Endothelial cell of umbilical vein (primary cell): ENCODE measurements at regions not wholly inside any gene's neighbourhood (a gene's known extent, or its start where the extent isn't known, plus 50 kb on each side); places are given as distances from the start of the nearest gene placed in this dataset.

Source experiments
- BruUV-seq: library from RNA; stranded (reverse); fragments of 400-500 nt; replicated peaks from 2 replicates; lab custom pipeline; 2021; lab: Mats Ljungman, UMichigan
- CTCF ChIA-PET: fragments of 300-600, 350-600 bp; sonication (Branson Sonifier 250); formaldehyde crosslinking; loops from one replicate; lab custom pipeline; 2021; ENCODE audit warnings: antibody characterized with exemption, inconsistent platforms; lab: Charles Lee
- POLR2A ChIA-PET: fragments of 300-600, 350-600 bp; sonication (Branson Sonifier 250); formaldehyde crosslinking; loops from one replicate; lab custom pipeline; 2021; ENCODE audit warnings: antibody characterized with exemption, inconsistent platforms; lab: Charles Lee
- DNase-seq: peaks from one replicate; pipeline ENCODE4 v3.0.0-alpha.2; 2011; ENCODE audit warnings: low read depth, low spot score
- FAIRE-seq: peaks from 2 replicates; lab custom pipeline; 2011; peaks lifted over from hg19 to GRCh38; lab: Jason Lieb, UNC
- H2AFZ ChIP-seq: 2 replicates; pipeline ENCODE4 v1.6.0; 2012; ENCODE audit warnings: low read depth, low read length, control low read depth, inconsistent platforms
- H3K27ac ChIP-seq: 2 replicates; pipeline ENCODE4 v1.5.1; 2011; ENCODE audit warnings: low read depth, mild to moderate bottlenecking, control low read depth, low read length, moderate library complexity; ENCODE audit not compliant: insufficient read depth
- H3K27me3 ChIP-seq, 2 experiments: 2 replicates each; pipeline versions ENCODE4 v1.6.0 to v1.6.1; 2011; ENCODE audit warnings: low read length in 2 of 2, mixed read lengths in 1 of 2; ENCODE audit not compliant: control insufficient read depth in 2 of 2, insufficient read depth in 2 of 2
- H3K36me3 ChIP-seq, 2 experiments: 2 replicates in 1 of 2; 3 replicates in 1 of 2; pipeline ENCODE4 v1.5.1; 2011; ENCODE audit warnings: low read length in 2 of 2, mild to moderate bottlenecking in 1 of 2, moderate library complexity in 1 of 2; ENCODE audit not compliant: control insufficient read depth in 2 of 2, insufficient read depth in 2 of 2; ENCODE audit errors: extremely low read depth in 1 of 2
- H3K4me1 ChIP-seq: 3 replicates; pipeline ENCODE4 v1.5.1; 2011; ENCODE audit warnings: mild to moderate bottlenecking, low read length; ENCODE audit not compliant: control insufficient read depth, insufficient read depth; ENCODE audit errors: extremely low read depth
- H3K4me2 ChIP-seq: 2 replicates; pipeline ENCODE4 v1.6.1; 2011; ENCODE audit warnings: low read length, control low read depth, mixed read lengths; ENCODE audit not compliant: insufficient read depth
- H3K4me3 ChIP-seq, 3 experiments: fragments of 200-600 bp in 1 of 3; sonication (generic), shearing (Covaris generic) in 1 of 3; replicated peaks in 1 of 3; 2 replicates each; pipeline ENCODE4 v1.5.1; 2011 to 2016; ENCODE audit warnings: control low read depth in 3 of 3, low read length in 3 of 3, mild to moderate bottlenecking in 2 of 3, inconsistent platforms in 1 of 3, low read depth in 1 of 3, moderate library complexity in 1 of 3; ENCODE audit not compliant: insufficient read depth in 1 of 3
- H3K79me2 ChIP-seq: 2 replicates; pipeline ENCODE4 v1.6.0; 2012; ENCODE audit warnings: low read length, inconsistent platforms; ENCODE audit not compliant: control insufficient read depth, insufficient read depth
- H3K9ac ChIP-seq: replicated peaks from 2 replicates; pipeline ENCODE3; 2011; ENCODE audit warnings: low read length, control low read depth; ENCODE audit not compliant: insufficient read depth; ENCODE audit errors: extremely low read depth
- H3K9me1 ChIP-seq: replicated peaks from 3 replicates; pipeline ENCODE4 v1.6.0; 2011; ENCODE audit warnings: mild to moderate bottlenecking, low read length; ENCODE audit not compliant: control insufficient read depth, insufficient read depth; ENCODE audit errors: extremely low read depth
- H3K9me3 ChIP-seq: replicated peaks from 2 replicates; pipeline ENCODE4 v1.5.1; 2012; ENCODE audit warnings: low read length, inconsistent platforms; ENCODE audit not compliant: control insufficient read depth, insufficient read depth
- H4K20me1 ChIP-seq: replicated peaks from 2 replicates; pipeline ENCODE3; 2011; ENCODE audit warnings: mild to moderate bottlenecking, low read length; ENCODE audit not compliant: control insufficient read depth, insufficient read depth; ENCODE audit errors: extremely low read depth
- CTCF ChIP-seq, 2 donors: IDR thresholded peaks; 1 replicate in 1 of 2; 2 replicates in 1 of 2; pipeline ENCODE4 v1.5.1; 2011; ENCODE audit warnings: low read length in 2 of 2, mild to moderate bottlenecking in 2 of 2, moderate library complexity in 2 of 2, control low read depth in 1 of 2, inconsistent platforms in 1 of 2, low read depth in 1 of 2; ENCODE audit not compliant: insufficient read depth in 1 of 2; ENCODE audit errors: extremely low read depth in 1 of 2
- EZH2 ChIP-seq: IDR thresholded peaks from 2 replicates; pipeline ENCODE4 v1.6.1; 2012; ENCODE audit warnings: borderline replicate concordance, low read depth, mild to moderate bottlenecking, moderate library complexity, low read length, inconsistent platforms; ENCODE audit not compliant: severe bottlenecking
- GATA2 ChIP-seq: IDR thresholded peaks from 2 replicates; pipeline ENCODE4 v1.7.0; 2011; ENCODE audit warnings: low read depth, mild to moderate bottlenecking, moderate library complexity, mixed read lengths, low read length; ENCODE audit not compliant: insufficient read length, insufficient read depth
- JUN ChIP-seq: IDR thresholded peaks from 2 replicates; pipeline ENCODE4 v1.6.1; 2011; ENCODE audit warnings: borderline replicate concordance, low read depth; ENCODE audit not compliant: insufficient read length, insufficient read depth
- MAX ChIP-seq: IDR thresholded peaks from 2 replicates; pipeline ENCODE4 v1.6.1; 2011; ENCODE audit not compliant: insufficient read depth, insufficient read length
- MYC ChIP-seq: IDR thresholded peaks from one replicate; pipeline ENCODE4 v1.6.1; 2011; ENCODE audit warnings: mild to moderate bottlenecking, low read depth, low read length
- POLR2A ChIP-seq: IDR thresholded peaks from 2 replicates; pipeline ENCODE4 v1.6.1; 2012; ENCODE audit warnings: low read depth, mild to moderate bottlenecking, control low read depth, low read length
- POLR2AphosphoS5 ChIP-seq: IDR thresholded peaks from 2 replicates; pipeline ENCODE4 v1.6.1; 2012; ENCODE audit warnings: low read depth, mild to moderate bottlenecking, control low read depth, low read length, moderate library complexity; ENCODE audit not compliant: insufficient read depth
- dilution Hi-C: fragments of 300-500 bp; cut with MboI; formaldehyde crosslinking; loops from one replicate; pipeline ENCODE4 v1.15.0; 2019; ENCODE audit warnings: low sequenced_read_pairs; ENCODE audit not compliant: extremely low pct_ligation_motif_present
- intact Hi-C: fragments of 100-400 bp; cut with micrococcal nuclease; formaldehyde crosslinking; loops from one replicate; pipeline ENCODE4 v1.10.0; 2022

- TF ChIP-seq POLR2AphosphoS5 (no peak), GATA2 (no peak)
- Histone ChIP-seq H3K79me2 (no peaks in the 10 kb centered on the region), H3K36me3 (no peaks in the 10 kb centered on the region), H3K4me3 (no peak overlapping the region), H3K4me2 (no peak overlapping the region), H2AFZ (no peak overlapping the region), H3K9ac (no peak overlapping the region), H3K27ac (no peak overlapping the region), H3K4me1 (no peaks in the 10 kb centered on the region), H4K20me1 (no peaks in the 10 kb centered on the region), H3K9me3 (peaks cover 2% of the 10 kb centered on the region), H3K9me1 (no peaks in the 10 kb centered on the region), H3K27me3 (no peaks in the 10 kb centered on the region)
- intact Hi-C loops, result no loop called here
- dilution Hi-C loops, result no loop called here
- no TSS peak for BruUV-seq
- DNase-seq (no peak), FAIRE-seq (no peak)
- CTCF ChIA-PET, result no interaction called here
- POLR2A ChIA-PET, result no interaction called here
Measured at GRCh38 chr5:87572611-87573010, 159.9 kb upstream of the CCNH start.

GRCh38 chr5:87572090-87572489 lies 159.4 kb upstream of the CCNH start:
- intact Hi-C loops (no loop called here), dilution Hi-C loops (no loop called here)
- TF ChIP-seq MYC (no peak), EZH2 (no peak), MAX (no peak), POLR2AphosphoS5 (no peak), CTCF (IDR thresholded peaks at IDR 0.05; ENCODE audit: extremely low read depth in 1 of 2, insufficient read depth in 1 of 2, low read depth in 1 of 2, low read length in 2 of 2) (no peak), JUN (no peak), POLR2A (no peak)
- H3K27me3 ChIP-seq, result no peaks in the 10 kb centered on the region
- no peaks in the 10 kb centered on the region for H4K20me1 ChIP-seq
- DNase-seq, result no peak
- H3K9me3 ChIP-seq, result peaks cover 2% of the 10 kb centered on the region
- H3K4me2 ChIP-seq, result no peak overlapping the region
- H3K4me3 ChIP-seq, result no peak overlapping the region
- H3K9me1 ChIP-seq, result no peaks in the 10 kb centered on the region
- no peak for FAIRE-seq
- H3K27ac ChIP-seq, result no peak overlapping the region
- H3K4me1 ChIP-seq, result no peaks in the 10 kb centered on the region
- POLR2A ChIA-PET, result no interaction called here
- H3K9ac ChIP-seq, result no peak overlapping the region
- CTCF ChIA-PET, result no interaction called here
- BruUV-seq, result no TSS peak
- H3K36me3 ChIP-seq, result no peaks in the 10 kb centered on the region
- no peak overlapping the region for H2AFZ ChIP-seq
- H3K79me2 ChIP-seq, result no peaks in the 10 kb centered on the region
